Fibroblast of lung (primary cell): ENCODE measurements at regions not wholly inside any gene's neighbourhood (a gene's known extent, or its start where the extent isn't known, plus 50 kb on each side); places are given as distances from the start of the nearest gene placed in this dataset.

Experiments
- DNase-seq, 2 donors: peaks; one replicate each; pipeline versions ENCODE4 v3.0.0 to v3.0.0-alpha.2; 2010; ENCODE audit warnings: low read depth in 2 of 2
- H2AFZ ChIP-seq: 2 replicates; pipeline ENCODE4 v1.5.1; 2012; ENCODE audit warnings: low read length, control low read depth, inconsistent platforms
- H3K27ac ChIP-seq: 2 replicates; pipeline ENCODE4 v1.5.1; 2011; ENCODE audit warnings: low read length, control low read depth; ENCODE audit not compliant: insufficient read depth
- H3K27me3 ChIP-seq: 2 replicates; pipeline ENCODE4 v1.5.1; 2011; ENCODE audit warnings: mild to moderate bottlenecking, low read length; ENCODE audit not compliant: control insufficient read depth, insufficient read depth
- H3K36me3 ChIP-seq: 2 replicates; pipeline ENCODE4 v1.5.1; 2011; ENCODE audit warnings: low read length; ENCODE audit not compliant: control insufficient read depth, insufficient read depth
- H3K4me1 ChIP-seq: 2 replicates; pipeline ENCODE4 v1.5.1; 2011; ENCODE audit warnings: low read length; ENCODE audit not compliant: control insufficient read depth, insufficient read depth; ENCODE audit errors: extremely low read depth
- H3K4me2 ChIP-seq: 2 replicates; pipeline ENCODE4 v1.5.1; 2011; ENCODE audit warnings: low read length, control low read depth; ENCODE audit not compliant: insufficient read depth; ENCODE audit errors: extremely low read depth
- H3K4me3 ChIP-seq, 4 experiments: fragments of 200-600 bp in 1 of 4; sonication (generic) in 1 of 4; replicated peaks in 1 of 4; 2 replicates each; pipeline ENCODE4 v1.5.1; 2011 to 2016; ENCODE audit warnings: low read length in 4 of 4, low read depth in 3 of 4, mild to moderate bottlenecking in 3 of 4, control low read depth in 2 of 4, inconsistent platforms in 1 of 4, mixed read lengths in 1 of 4; ENCODE audit not compliant: insufficient read depth in 1 of 4; ENCODE audit errors: control extremely low read depth in 1 of 4
- H3K79me2 ChIP-seq: 2 replicates; pipeline ENCODE4 v1.5.1; 2012; ENCODE audit warnings: mild to moderate bottlenecking, low read length, inconsistent platforms; ENCODE audit not compliant: control insufficient read depth, insufficient read depth
- H3K9ac ChIP-seq: 2 replicates; pipeline ENCODE4 v1.5.1; 2011; ENCODE audit warnings: mild to moderate bottlenecking, low read length, control low read depth; ENCODE audit not compliant: insufficient read depth
- H3K9me3 ChIP-seq: 2 replicates; pipeline ENCODE4 v1.5.1; 2012; ENCODE audit warnings: low read depth, low read length; ENCODE audit not compliant: control insufficient read depth, insufficient read depth
- H4K20me1 ChIP-seq: 2 replicates; pipeline ENCODE4 v1.5.1; 2011; ENCODE audit warnings: low read length; ENCODE audit not compliant: control insufficient read depth, insufficient read depth; ENCODE audit errors: extremely low read depth
- EZH2 ChIP-seq: IDR thresholded peaks from 2 replicates; pipeline ENCODE4 v1.5.1; 2012; ENCODE audit warnings: low read length, control low read depth, mild to moderate bottlenecking; ENCODE audit errors: missing control alignments
- TF ChIP-seq, protein P1 (sequence below), 2 donors: IDR thresholded peaks in 1 of 2; conservative IDR thresholded peaks in 1 of 2; 1 replicate in 1 of 2; 2 replicates in 1 of 2; pipeline ENCODE4 v1.5.1; 2011 to 2012; ENCODE audit warnings: low read length in 2 of 2, control low read depth in 1 of 2, inconsistent platforms in 1 of 2, low read depth in 1 of 2, mild to moderate bottlenecking in 1 of 2

DNA sequence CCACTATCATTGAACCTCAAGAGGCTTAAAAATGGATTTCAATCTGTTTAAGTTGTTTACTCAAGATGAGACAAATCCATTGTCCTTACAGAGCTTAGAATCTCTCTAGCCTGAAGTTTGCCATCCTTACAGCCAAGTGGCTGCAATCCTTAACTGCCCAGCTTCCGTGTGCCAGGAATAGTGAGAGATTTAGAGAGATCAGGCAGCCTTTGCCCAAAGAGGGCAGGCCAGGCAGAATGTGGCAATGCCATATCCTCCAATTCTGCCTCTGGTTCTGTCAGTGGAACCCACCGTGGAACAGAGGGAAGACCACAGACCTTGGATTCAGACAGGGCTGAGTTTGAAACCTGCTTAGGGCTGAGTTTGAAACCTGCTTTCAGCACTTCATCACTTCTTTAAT is 374.3 kb downstream of the VPS13C start:
- Histone ChIP-seq H3K27me3 (no peaks in the 10 kb centered on the region), H3K4me2 (no peak overlapping the region), H3K36me3 (no peaks in the 10 kb centered on the region), H3K4me1 (no peaks in the 10 kb centered on the region), H3K9ac (no peak overlapping the region), H3K4me3 (no peak overlapping the region), H2AFZ (no peak overlapping the region), H3K79me2 (no peaks in the 10 kb centered on the region), H3K9me3 (no peaks in the 10 kb centered on the region), H4K20me1 (no peaks in the 10 kb centered on the region), H3K27ac (no peak overlapping the region)
- TF ChIP-seq, protein P1, sequence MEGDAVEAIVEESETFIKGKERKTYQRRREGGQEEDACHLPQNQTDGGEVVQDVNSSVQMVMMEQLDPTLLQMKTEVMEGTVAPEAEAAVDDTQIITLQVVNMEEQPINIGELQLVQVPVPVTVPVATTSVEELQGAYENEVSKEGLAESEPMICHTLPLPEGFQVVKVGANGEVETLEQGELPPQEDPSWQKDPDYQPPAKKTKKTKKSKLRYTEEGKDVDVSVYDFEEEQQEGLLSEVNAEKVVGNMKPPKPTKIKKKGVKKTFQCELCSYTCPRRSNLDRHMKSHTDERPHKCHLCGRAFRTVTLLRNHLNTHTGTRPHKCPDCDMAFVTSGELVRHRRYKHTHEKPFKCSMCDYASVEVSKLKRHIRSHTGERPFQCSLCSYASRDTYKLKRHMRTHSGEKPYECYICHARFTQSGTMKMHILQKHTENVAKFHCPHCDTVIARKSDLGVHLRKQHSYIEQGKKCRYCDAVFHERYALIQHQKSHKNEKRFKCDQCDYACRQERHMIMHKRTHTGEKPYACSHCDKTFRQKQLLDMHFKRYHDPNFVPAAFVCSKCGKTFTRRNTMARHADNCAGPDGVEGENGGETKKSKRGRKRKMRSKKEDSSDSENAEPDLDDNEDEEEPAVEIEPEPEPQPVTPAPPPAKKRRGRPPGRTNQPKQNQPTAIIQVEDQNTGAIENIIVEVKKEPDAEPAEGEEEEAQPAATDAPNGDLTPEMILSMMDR (conservative IDR thresholded peaks at IDR 0.05 in 1 of 2, IDR thresholded peaks at IDR 0.05 in 1 of 2; ENCODE audit: low read depth in 1 of 2, low read length in 2 of 2), result no peak
- no peak for TF ChIP-seq EZH2
- DNase-seq, result no peak

- Histone ChIP-seq H3K4me3 (no peak overlapping the region), H2AFZ (no peak overlapping the region), H3K36me3 (no peaks in the 10 kb centered on the region), H3K27me3 (no peaks in the 10 kb centered on the region), H4K20me1 (no peaks in the 10 kb centered on the region), H3K9ac (no peak overlapping the region), H3K4me2 (no peak overlapping the region), H3K9me3 (no peaks in the 10 kb centered on the region), H3K79me2 (no peaks in the 10 kb centered on the region), H3K4me1 (no peaks in the 10 kb centered on the region), H3K27ac (no peak overlapping the region)
- no peak for DNase-seq
- TF ChIP-seq, protein P1 (conservative IDR thresholded peaks at IDR 0.05 in 1 of 2, IDR thresholded peaks at IDR 0.05 in 1 of 2; ENCODE audit: low read depth in 1 of 2, low read length in 2 of 2), result no peak
- TF ChIP-seq EZH2, result no peak
Observed at GRCh38 chr15:61685534-61685933, 374.7 kb downstream of the VPS13C start.

- no peak overlapping the region for H3K4me3 ChIP-seq
- DNase-seq, result no peak
- H3K9me3 ChIP-seq, result no peaks in the 10 kb centered on the region
- H3K36me3 ChIP-seq, result no peaks in the 10 kb centered on the region
- H4K20me1 ChIP-seq, result no peaks in the 10 kb centered on the region
- no peaks in the 10 kb centered on the region for H3K4me1 ChIP-seq
- H3K79me2 ChIP-seq, result no peaks in the 10 kb centered on the region
- H3K9ac ChIP-seq, result no peak overlapping the region
- no peaks in the 10 kb centered on the region for H3K27me3 ChIP-seq
- no peak overlapping the region for H3K27ac ChIP-seq
- H2AFZ ChIP-seq, result no peak overlapping the region
- H3K4me2 ChIP-seq, result no peak overlapping the region
- TF ChIP-seq EZH2, result no peak
- TF ChIP-seq, protein P1 (conservative IDR thresholded peaks at IDR 0.05 in 1 of 2, IDR thresholded peaks at IDR 0.05 in 1 of 2; ENCODE audit: low read depth in 1 of 2, low read length in 2 of 2), result no peak
Observed at GRCh38 chr15:61684749-61685467, 375.3 kb downstream of the VPS13C start.
